HTR-8/SVneo (cell line): ENCODE measurements at regions not wholly inside any gene's neighbourhood (a gene's known extent, or its start where the extent isn't known, plus 50 kb on each side); places are given as distances from the start of the nearest gene placed in this dataset.
A peak's percentile ranks its signal among the peaks of the same experiment; 100 is the strongest.
"Not testable (repeated sequence)": the region's sequence is repeated elsewhere in the genome, so short reads cannot be mapped to it uniquely, and the experiment has no call there.

Experiments used
- DNase-seq: peaks from one replicate; pipeline ENCODE4 v3.0.0; 2011; ENCODE audit warnings: low spot score, mixed read lengths; ENCODE audit not compliant: insufficient read length
- FAIRE-seq: peaks from 2 replicates; lab custom pipeline; 2011; peaks lifted over from hg19 to GRCh38; lab: Jason Lieb, UNC

- FAIRE-seq (no peak), DNase-seq (no peak)
Measured at GRCh38 chr2:236632295-236633218, 62.9 kb downstream of the ACKR3 start.

DNA sequence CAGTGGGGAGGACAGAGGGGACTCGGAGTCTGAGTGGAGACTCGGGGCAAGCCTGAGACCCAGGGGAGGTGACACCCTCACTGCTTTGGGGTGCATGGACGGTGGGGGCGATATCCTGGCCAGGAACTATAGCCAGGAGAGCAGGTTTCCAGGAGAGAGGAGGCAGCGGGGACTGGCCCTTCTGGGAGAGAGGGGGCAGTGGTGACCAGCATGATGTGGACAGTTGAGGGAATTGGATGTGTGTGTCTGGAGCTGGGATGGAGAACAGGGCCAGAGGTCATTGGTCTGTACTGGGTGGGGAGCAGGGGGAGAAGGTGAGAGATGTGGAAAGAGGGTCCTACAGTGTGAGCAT is 63.6 kb downstream of the ACKR3 start:
- no peak for FAIRE-seq
- DNase-seq = no peak

GRCh38 chr2:236633775-236634560 is 64.3 kb downstream of the ACKR3 start:
- FAIRE-seq (no peak), DNase-seq (no peak)

DNA sequence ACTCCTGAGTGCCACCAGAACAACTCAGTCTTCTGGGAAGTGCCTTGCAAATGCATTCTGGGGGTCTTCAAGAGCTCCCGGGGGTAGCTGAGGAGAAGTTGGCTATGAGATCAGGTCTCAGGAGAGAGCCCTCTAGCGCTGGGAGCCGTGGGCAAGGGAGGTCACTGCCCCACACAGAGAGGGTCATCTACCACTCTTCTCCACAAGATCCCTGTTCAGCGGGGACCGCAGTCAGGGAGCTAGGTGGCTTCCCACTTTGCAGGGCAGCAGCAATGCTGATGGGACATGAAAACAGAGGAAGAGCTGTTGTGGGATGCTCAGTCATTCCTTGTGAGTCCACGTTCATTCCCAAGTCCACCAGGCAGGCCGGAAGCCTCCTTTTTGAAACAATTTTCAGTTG is 66.6 kb downstream of the ACKR3 start:
- FAIRE-seq (no peak), DNase-seq (no peak)

DNA sequence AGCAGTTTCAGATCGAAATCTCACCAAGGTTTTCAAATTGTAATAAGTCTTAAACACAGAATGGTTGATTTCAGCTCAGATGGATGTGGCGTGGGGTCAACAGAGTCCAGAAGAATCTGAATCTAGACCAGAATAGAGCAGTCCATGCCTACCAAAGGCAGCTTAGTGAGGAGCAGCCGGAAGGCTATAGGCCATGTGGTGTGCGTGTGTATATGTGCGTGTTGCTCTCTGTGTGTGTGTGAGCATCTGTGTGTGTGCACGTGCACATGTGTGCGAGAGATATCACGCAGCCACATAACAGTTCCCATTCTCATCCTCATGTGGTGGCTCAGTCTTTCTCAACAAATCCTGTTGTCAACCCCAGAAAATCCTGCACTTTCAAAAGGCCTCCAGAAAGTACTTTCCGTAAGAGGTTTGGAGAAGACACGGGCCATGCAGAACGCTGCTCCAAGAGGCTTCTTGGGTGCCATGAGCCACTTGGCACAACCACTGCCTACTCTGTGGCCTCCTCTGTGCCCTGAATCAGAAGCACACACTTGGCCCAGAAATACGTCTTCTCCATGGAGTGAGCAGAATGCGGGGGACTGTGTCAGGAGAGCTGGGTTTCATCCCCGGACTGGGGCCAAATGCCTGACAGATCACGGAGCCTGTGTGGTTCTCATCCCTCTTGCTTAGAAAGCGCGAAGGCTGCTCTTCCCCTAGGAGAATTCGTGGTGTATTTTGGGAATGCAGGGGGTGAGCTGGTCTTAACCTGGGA is 67.3 kb downstream of the ACKR3 start:
- FAIRE-seq (no peak), DNase-seq (no peak)

DNA sequence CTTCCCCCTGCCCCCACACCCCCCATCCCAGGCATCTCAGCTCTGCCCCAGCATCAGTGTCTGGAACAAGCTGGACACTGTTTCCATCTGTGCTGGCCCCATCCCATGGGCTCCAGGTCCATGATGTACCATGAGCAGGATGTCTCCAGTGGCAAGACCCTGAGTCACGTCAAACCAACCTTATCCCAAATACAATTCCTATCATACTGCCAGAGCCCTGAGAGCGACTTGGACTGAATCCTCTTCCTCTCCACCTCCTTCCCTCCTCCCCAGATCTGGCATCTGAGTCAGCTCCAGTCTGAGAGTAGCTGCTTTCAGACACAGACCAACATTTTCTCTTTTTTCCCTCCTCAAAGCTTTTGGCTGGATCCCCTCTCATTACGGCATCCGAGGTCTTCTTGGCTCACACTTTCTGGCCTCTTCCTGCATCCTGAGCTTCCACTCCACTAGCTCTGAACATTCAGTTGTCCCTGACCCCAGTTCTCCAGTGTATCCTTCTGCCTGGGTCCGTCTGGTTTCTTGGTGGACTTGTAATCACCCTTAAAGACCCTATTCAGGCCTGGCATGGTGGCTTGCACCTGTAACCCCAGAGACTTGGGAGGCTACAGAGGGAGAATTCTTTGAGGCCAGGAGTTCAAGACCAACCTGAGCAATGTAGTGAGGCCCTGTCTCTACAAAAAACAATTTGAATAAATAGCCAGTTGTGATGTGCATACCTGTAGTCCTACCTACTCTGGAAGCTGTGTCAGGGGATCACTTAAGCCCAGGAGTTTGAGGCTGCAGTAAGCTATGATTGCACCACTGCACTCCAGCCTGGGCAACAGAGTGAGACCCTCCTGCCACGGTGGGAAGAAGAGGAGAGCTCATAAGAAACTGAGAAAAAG is 68.3 kb downstream of the ACKR3 start:
- DNase-seq = no peak
- no peak for FAIRE-seq

DNA sequence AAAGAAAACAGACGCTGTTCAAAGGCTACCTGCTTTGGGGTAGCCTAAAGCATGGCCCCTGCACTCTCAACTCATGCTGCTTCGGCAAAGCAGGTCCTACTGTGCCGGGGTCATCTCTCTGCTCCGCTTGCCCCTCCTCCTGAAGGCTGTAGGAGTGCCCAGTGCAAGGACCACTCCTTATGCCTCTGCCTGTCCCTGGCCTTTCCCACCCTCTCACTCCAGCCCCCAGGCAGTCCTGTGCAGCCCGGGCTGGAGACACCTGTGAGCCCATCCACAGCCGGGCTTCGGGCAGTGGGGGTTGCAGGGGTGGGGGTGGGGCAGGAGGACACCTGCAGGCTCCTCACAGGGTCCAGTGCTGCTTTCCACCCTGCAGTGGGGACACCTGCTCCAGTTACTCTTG is 69.1 kb downstream of the ACKR3 start:
- FAIRE-seq (no peak), DNase-seq (no peak)

DNA sequence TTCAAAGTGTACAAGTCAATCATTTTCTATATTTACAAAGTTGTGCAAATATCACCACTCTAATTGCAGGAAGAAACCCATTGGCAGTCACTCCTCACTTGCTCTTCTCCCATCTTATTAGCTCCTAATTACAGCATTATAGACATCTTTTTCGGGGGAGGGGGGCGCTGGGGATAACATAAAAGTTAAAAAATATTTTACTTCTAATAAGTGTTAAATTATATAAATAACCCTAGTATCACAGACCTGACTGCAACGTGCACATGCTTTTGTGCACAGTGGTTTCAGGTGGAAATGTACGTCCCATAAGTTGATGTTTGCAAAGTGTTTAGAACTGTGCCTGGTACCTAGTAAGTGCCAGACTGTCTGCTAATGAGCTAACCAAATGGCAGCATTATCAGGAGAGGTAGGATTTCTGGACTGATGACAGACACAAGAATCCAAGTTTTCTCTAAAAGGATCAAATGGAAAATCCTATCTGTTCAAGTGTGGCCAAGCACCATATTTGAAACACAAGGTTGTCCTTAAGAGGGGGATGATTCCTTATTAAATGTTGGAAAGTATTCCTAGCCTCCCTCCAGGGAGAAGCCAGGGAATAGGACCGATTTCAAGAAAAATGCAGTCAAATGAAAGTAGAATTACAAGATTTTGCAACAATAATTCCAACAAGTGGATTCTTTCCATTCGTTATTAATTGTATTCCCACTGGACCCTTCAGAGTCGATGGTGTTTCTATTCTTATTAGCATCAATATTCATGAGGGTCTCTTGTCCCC is 70.0 kb downstream of the ACKR3 start:
- no peak for FAIRE-seq
- DNase-seq = no peak

GRCh38 chr2:236641051-236641726 is 71.6 kb downstream of the ACKR3 start:
- FAIRE-seq (no peak), DNase-seq (no peak)

DNA sequence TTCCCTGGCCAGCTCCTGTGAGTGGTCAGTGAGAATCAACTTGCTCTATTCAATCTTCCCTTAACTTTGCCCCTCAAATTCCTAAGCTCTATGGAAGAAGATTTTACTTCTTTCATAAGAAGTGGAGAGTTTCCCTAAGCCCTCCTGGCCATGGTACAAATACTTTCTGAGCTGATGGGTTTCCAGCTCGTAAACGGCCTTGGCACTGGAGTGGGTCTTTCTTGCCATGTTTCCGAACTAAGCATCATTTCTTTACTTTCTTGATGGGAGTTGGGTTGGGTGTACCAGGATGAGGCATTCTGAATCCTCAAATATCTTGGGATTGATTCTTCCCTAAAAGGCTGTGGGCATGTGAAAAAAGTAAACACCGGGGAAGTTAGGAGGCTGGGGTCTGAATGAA is 72.5 kb downstream of the ACKR3 start:
- FAIRE-seq (no peak), DNase-seq (no peak)

DNA sequence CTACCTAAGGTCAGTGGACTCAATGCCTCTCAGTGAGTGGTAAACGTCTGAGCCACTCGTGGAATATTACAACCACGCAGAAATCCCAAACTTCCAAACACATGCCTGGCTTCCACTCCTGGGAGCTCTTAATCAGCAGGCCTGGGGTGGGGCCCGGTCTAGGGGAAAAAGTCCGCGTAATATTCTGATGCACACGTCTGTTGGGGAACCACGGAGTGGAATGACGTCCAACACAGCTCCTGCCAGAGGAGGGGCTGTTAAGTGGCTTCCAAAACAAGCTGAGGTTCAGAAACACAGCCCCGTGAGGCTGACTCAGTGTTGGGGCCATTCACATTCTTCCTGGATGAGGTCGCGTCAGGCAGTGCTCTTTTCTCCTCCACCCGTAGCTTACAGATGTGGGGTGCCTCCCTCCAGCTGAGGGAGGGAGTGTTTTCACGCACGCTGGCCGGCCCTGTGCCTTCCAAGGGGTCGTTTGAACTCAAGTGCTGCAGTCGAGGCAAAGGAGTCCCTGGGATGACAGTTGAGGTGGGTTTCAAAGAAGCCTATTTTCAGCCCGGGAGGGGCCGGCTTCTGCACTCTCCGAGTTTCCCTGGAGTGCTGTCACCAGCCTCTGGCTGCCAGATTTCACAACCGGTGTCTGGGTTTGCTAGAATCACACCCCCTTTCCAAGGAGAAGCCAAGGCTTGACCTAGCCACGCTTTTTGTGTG is 73.1 kb downstream of the ACKR3 start:
- DNase-seq (peak; percentile 86), FAIRE-seq (peak; percentile 88)

GRCh38 chr2:236643480-236643879 is 73.9 kb downstream of the ACKR3 start:
- DNase-seq (no peak), FAIRE-seq (no peak)

GRCh38 chr2:236644067-236644466 is 74.4 kb downstream of the ACKR3 start:
- DNase-seq = no peak
- FAIRE-seq = no peak

DNA sequence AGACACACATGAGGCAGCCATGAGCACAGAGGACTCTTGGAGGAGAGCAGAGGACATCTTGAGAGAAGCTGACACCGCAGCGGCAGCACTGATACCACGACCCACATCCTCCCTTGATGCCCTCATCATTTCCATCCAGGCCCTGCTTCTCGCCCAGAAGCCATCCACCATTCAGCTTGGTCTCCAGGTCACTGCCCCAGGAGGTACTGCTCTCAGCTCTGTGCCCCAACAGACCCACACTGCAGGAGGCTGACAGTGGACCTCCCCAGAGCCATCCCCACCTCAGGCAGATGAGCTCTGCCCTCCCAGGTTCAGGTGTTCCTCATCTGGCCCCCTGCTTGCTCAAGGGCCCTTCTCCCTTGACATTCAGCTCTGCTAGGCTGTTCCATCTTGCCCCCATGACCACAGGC is 74.9 kb downstream of the ACKR3 start:
- FAIRE-seq (no peak), DNase-seq (no peak)

- FAIRE-seq, DNase-seq: not testable (repeated sequence)
Measured at GRCh38 chr2:236645141-236645540, 75.5 kb downstream of the ACKR3 start.

GRCh38 chr2:236646441-236646840 is 76.8 kb downstream of the ACKR3 start:
- no peak for DNase-seq
- no peak for FAIRE-seq

DNA sequence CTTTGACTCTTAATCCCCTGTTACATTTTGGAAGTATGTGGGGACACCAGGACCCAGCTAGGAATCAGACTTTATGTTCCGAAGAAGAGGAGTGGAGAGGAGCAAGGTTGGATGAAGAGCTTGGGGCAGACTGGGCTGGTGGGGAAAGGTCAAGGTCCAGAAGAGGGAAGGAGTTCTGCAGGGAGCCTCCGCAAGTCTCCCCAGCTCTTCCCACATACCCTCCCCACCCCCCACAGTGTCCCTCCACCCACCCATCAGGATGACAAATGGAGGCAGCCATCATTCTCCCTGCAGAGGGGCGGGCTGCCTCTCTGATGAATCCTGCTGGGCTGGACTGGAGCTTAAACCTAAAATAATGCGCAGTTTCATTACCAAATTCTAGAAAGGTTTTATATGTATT is 77.2 kb downstream of the ACKR3 start:
- FAIRE-seq (no peak), DNase-seq (no peak)

- FAIRE-seq = no peak
- DNase-seq = no peak
Measured at GRCh38 chr2:236647621-236648020, 78.0 kb downstream of the ACKR3 start.
